Mesendoderm (in vitro differentiated cells): ENCODE measurements at regions not wholly inside any gene's neighbourhood (a gene's known extent, or its start where the extent isn't known, plus 50 kb on each side); places are given as distances from the start of the nearest gene placed in this dataset.
"Not testable (repeated sequence)": the region's sequence is repeated elsewhere in the genome, so short reads cannot be mapped to it uniquely, and the experiment has no call there.

Experiments used
- DNase-seq: peaks from one replicate; pipeline ENCODE4 v3.0.0; 2013
- H2AK5ac ChIP-seq: 2 replicates; pipeline ENCODE4 v1.6.1; 2013; ENCODE audit warnings: low read length, inconsistent platforms
- H2BK120ac ChIP-seq: 2 replicates; pipeline ENCODE4 v1.6.1; 2013; ENCODE audit warnings: low read depth, mild to moderate bottlenecking, low read length, moderate library complexity, mixed read lengths
- H2BK15ac ChIP-seq: replicated peaks from 2 replicates; pipeline ENCODE4 v1.6.1; 2013; ENCODE audit warnings: low read depth, mild to moderate bottlenecking, moderate library complexity
- H2BK5ac ChIP-seq: 2 replicates; pipeline ENCODE4 v1.6.1; 2013; ENCODE audit warnings: low read length, inconsistent platforms
- H3K18ac ChIP-seq: 2 replicates; pipeline ENCODE4 v1.6.1; 2013; ENCODE audit warnings: mild to moderate bottlenecking, low read length, mixed read lengths
- H3K23ac ChIP-seq: one replicate; pipeline ENCODE4 v1.6.1; 2013; ENCODE audit warnings: low read length
- H3K27ac ChIP-seq: 2 replicates; pipeline ENCODE4 v1.5.1; 2013; ENCODE audit warnings: low read depth, mild to moderate bottlenecking, inconsistent platforms, low read length, moderate library complexity
- H3K27me3 ChIP-seq: 2 replicates; pipeline ENCODE4 v1.6.1; 2013; ENCODE audit warnings: low read length, control low read depth, mild to moderate bottlenecking, inconsistent platforms; ENCODE audit not compliant: insufficient read depth, poor library complexity
- H3K36me3 ChIP-seq: 2 replicates; pipeline ENCODE4 v1.6.1; 2013; ENCODE audit warnings: low read length, inconsistent platforms; ENCODE audit not compliant: control insufficient read depth, insufficient read depth
- H3K4ac ChIP-seq: one replicate; pipeline ENCODE4 v1.6.1; 2013; ENCODE audit warnings: low read depth, mild to moderate bottlenecking, low read length, moderate library complexity
- H3K4me1 ChIP-seq: 2 replicates; pipeline ENCODE4 v1.6.1; 2013; ENCODE audit warnings: low read depth, low read length, inconsistent platforms; ENCODE audit not compliant: control insufficient read depth
- H3K4me2 ChIP-seq: 2 replicates; pipeline ENCODE4 v1.6.1; 2013; ENCODE audit warnings: low read length
- H3K4me3 ChIP-seq: 2 replicates; pipeline ENCODE4 v1.5.1; 2013; ENCODE audit warnings: mild to moderate bottlenecking, low read length
- H3K56ac ChIP-seq: one replicate; pipeline ENCODE4 v1.6.1; 2013; ENCODE audit warnings: low read length
- H3K79me1 ChIP-seq: 2 replicates; pipeline ENCODE4 v1.6.1; 2013; ENCODE audit warnings: low read length, inconsistent platforms
- H3K79me2 ChIP-seq: 2 replicates; pipeline ENCODE4 v1.6.1; 2013; ENCODE audit warnings: mild to moderate bottlenecking, low read length; ENCODE audit not compliant: control insufficient read depth, insufficient read depth
- H3K9ac ChIP-seq: 2 replicates; pipeline ENCODE4 v1.6.1; 2013; ENCODE audit warnings: low read length, inconsistent platforms
- H4K5ac ChIP-seq: one replicate; pipeline ENCODE4 v1.6.1; 2013; ENCODE audit warnings: low read length
- H4K8ac ChIP-seq: one replicate; pipeline ENCODE4 v1.6.1; 2013; ENCODE audit warnings: low read depth, mild to moderate bottlenecking, control low read depth, low read length, moderate library complexity
- WGBS: extraction: QIAGEN DNeasy Blood & Tissue Kit; methylation state at CpG from one replicate; pipeline ENCODE4 v1.1.7; 2013; ENCODE audit warnings: low lambda C conversion rate, missing lambda C conversion rate; ENCODE audit not compliant: insufficient coverage; ENCODE audit errors: extremely low coverage; 5-methylcytosine and 5-hydroxymethylcytosine counted together

DNA sequence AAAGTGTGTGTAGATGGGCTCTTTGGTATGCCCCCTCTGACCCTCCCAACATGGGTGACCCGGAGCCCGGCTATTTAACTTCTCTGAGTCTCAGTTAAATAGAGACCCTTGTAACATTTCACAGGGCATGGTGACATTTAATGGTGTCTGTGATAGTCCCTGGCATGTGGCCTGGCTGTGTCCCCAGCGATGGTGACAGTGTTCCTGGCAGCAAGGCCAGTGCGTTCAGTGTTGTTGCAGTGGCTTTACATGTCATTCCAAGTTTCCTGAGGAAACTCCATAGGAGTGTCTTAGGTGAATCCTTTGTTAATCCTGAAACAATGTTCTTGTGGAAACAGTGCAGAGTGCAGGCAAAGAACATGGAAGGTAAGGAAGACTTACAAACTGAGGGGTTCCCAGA, 137.0 kb downstream of the RAMP3 start:
- Histone ChIP-seq H3K4ac (no peak overlapping the region), H2BK5ac (no peak overlapping the region)
- no peak for DNase-seq

GRCh38 chr7:45295222-45295621, 137.6 kb downstream of the RAMP3 start:
- H3K79me2 ChIP-seq = no peaks in the 10 kb centered on the region

More for the DNA sequence above, 137.0 kb downstream of the RAMP3 start:
- H4K5ac ChIP-seq = no peak overlapping the region
- no peak overlapping the region for H3K18ac ChIP-seq
- H3K4me3 ChIP-seq = no peak overlapping the region
- no peak overlapping the region for H2AK5ac ChIP-seq
- H3K23ac ChIP-seq = no peak overlapping the region
- no peaks in the 10 kb centered on the region for H3K27me3 ChIP-seq
- no peaks in the 10 kb centered on the region for H3K79me2 ChIP-seq
- H4K8ac ChIP-seq = no peak overlapping the region
- no peak overlapping the region for H2BK15ac ChIP-seq
- no peaks in the 10 kb centered on the region for H3K4me1 ChIP-seq
- H2BK120ac ChIP-seq = no peak overlapping the region
- no peak overlapping the region for H3K27ac ChIP-seq
- H3K4me2 ChIP-seq = no peak overlapping the region
- H3K56ac ChIP-seq = no peak overlapping the region
- WGBS = no CpG with 5 or more reads among the region's 4 CpGs
- H3K36me3 ChIP-seq = no peaks in the 10 kb centered on the region
- H3K79me1 ChIP-seq = no peaks in the 10 kb centered on the region
- no peak overlapping the region for H3K9ac ChIP-seq

DNA sequence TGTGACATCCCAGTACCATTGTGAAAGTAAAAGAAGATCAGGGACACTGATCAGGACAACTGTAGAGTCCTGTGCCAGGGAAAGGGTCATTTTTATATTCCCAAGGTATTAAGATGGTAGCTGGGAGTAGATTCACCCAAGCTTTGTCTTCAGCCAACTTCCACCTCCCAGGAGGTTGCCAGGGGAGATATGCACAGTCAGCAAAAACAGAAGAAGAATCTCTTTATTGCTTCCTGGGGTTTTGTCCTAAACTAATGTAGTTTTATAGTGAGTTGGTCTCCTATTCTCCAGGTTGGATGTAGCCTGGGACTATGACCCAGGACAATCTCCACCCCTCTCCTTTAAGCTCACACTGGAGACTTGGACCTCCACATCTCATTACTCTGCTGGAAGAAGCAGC, 139.2 kb downstream of the RAMP3 start:
- H3K23ac ChIP-seq = no peak overlapping the region
- H3K18ac ChIP-seq = no peak overlapping the region
- H2BK5ac ChIP-seq = no peak overlapping the region
- no peaks in the 10 kb centered on the region for H3K36me3 ChIP-seq
- no peak overlapping the region for H3K56ac ChIP-seq
- H4K5ac ChIP-seq = no peak overlapping the region
- no peaks in the 10 kb centered on the region for H3K4me1 ChIP-seq
- H2BK15ac ChIP-seq = no peak overlapping the region
- no peak overlapping the region for H3K9ac ChIP-seq
- H3K27ac ChIP-seq = no peak overlapping the region
- no peaks in the 10 kb centered on the region for H3K79me2 ChIP-seq
- no peaks in the 10 kb centered on the region for H3K27me3 ChIP-seq
- DNase-seq = no peak
- no peak overlapping the region for H3K4me2 ChIP-seq
- no peak overlapping the region for H2BK120ac ChIP-seq
- H3K79me1 ChIP-seq = no peaks in the 10 kb centered on the region
- H3K4me3 ChIP-seq = no peak overlapping the region
- H3K4ac ChIP-seq = no peak overlapping the region
- H4K8ac ChIP-seq = no peak overlapping the region
- no peak overlapping the region for H2AK5ac ChIP-seq

More at GRCh38 chr7:45295222-45295621, 137.6 kb downstream of the RAMP3 start:
- H2BK15ac ChIP-seq = no peak overlapping the region
- no peak overlapping the region for H3K4ac ChIP-seq
- H2BK120ac ChIP-seq = no peak overlapping the region
- no peak overlapping the region for H2AK5ac ChIP-seq
- H3K18ac ChIP-seq = no peak overlapping the region
- no peak overlapping the region for H2BK5ac ChIP-seq
- H3K36me3 ChIP-seq = no peaks in the 10 kb centered on the region
- no peaks in the 10 kb centered on the region for H3K79me1 ChIP-seq
- H3K4me2 ChIP-seq = no peak overlapping the region
- no peak overlapping the region for H3K23ac ChIP-seq
- no peak for DNase-seq
- no peaks in the 10 kb centered on the region for H3K27me3 ChIP-seq
- no peak overlapping the region for H3K4me3 ChIP-seq
- no peak overlapping the region for H4K8ac ChIP-seq
- no peak overlapping the region for H3K27ac ChIP-seq
- no CpG with 5 or more reads among the region's 4 CpGs for WGBS
- H3K4me1 ChIP-seq = no peaks in the 10 kb centered on the region
- no peak overlapping the region for H3K56ac ChIP-seq
- no peak overlapping the region for H4K5ac ChIP-seq
- H3K9ac ChIP-seq = no peak overlapping the region

GRCh38 chr7:45306752-45307305, 149.2 kb downstream of the RAMP3 start:
- no peak overlapping the region for H2BK15ac ChIP-seq
- H3K4me3 ChIP-seq = no peak overlapping the region
- no peak overlapping the region for H4K8ac ChIP-seq
- no peaks in the 10 kb centered on the region for H3K79me1 ChIP-seq
- H2BK120ac ChIP-seq = no peak overlapping the region
- no peak overlapping the region for H3K9ac ChIP-seq
- no peak overlapping the region for H3K56ac ChIP-seq
- no peak overlapping the region for H3K23ac ChIP-seq
- H3K27me3 ChIP-seq = no peaks in the 10 kb centered on the region
- H3K27ac ChIP-seq = no peak overlapping the region
- H2BK5ac ChIP-seq = no peak overlapping the region
- H3K36me3 ChIP-seq = no peaks in the 10 kb centered on the region
- DNase-seq = no peak
- H3K4me1 ChIP-seq = no peaks in the 10 kb centered on the region
- no peak overlapping the region for H2AK5ac ChIP-seq
- no peaks in the 10 kb centered on the region for H3K79me2 ChIP-seq
- no peak overlapping the region for H3K4ac ChIP-seq
- H3K4me2 ChIP-seq = no peak overlapping the region
- H4K5ac ChIP-seq = no peak overlapping the region
- WGBS = no CpG with 5 or more reads among the region's 3 CpGs
- no peak overlapping the region for H3K18ac ChIP-seq

GRCh38 chr7:45311597-45311996, 154.0 kb downstream of the RAMP3 start:
- H3K18ac ChIP-seq = no peak overlapping the region
- H3K27ac ChIP-seq = no peak overlapping the region
- H3K4me1 ChIP-seq = no peaks in the 10 kb centered on the region
- WGBS = no CpG with 5 or more reads among the region's 5 CpGs
- no peak overlapping the region for H3K23ac ChIP-seq
- DNase-seq = no peak
- H2BK120ac ChIP-seq = no peak overlapping the region
- H3K9ac ChIP-seq = no peak overlapping the region
- no peaks in the 10 kb centered on the region for H3K36me3 ChIP-seq
- no peaks in the 10 kb centered on the region for H3K27me3 ChIP-seq
- no peak overlapping the region for H2BK15ac ChIP-seq
- no peak overlapping the region for H3K4ac ChIP-seq
- no peaks in the 10 kb centered on the region for H3K79me2 ChIP-seq
- no peak overlapping the region for H4K5ac ChIP-seq
- no peak overlapping the region for H4K8ac ChIP-seq
- H3K4me3 ChIP-seq = no peak overlapping the region
- H3K56ac ChIP-seq = no peak overlapping the region
- no peak overlapping the region for H2AK5ac ChIP-seq
- H3K4me2 ChIP-seq = no peak overlapping the region
- H3K79me1 ChIP-seq = no peaks in the 10 kb centered on the region
- no peak overlapping the region for H2BK5ac ChIP-seq

DNA sequence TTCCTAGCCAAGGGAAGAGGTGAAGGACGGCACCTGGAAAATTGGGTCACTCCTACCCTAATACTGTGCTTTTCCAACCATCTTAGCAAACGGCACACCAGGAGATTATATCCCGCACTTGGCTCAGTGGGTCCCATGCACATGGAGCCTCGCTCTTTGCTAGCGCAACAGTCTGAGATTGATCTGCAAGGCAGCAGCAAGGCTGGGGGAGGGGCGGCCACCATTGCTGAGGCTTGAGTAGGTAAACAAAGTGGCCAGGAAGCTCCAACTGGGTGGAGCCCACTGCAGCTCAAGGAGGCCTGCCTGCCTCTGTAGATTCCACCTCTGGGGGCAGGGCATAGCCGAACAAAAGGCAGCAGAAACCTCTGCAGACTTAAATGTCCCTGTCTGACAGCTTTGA, 157.9 kb downstream of the RAMP3 start:
- not testable (repeated sequence) for H3K36me3 ChIP-seq, H3K9ac ChIP-seq, H2BK120ac ChIP-seq, DNase-seq, H3K27me3 ChIP-seq, H3K79me1 ChIP-seq, H4K8ac ChIP-seq, H3K4me1 ChIP-seq, H3K56ac ChIP-seq, H3K79me2 ChIP-seq, H3K23ac ChIP-seq, H3K18ac ChIP-seq, H2AK5ac ChIP-seq, H4K5ac ChIP-seq, H3K4me2 ChIP-seq, H2BK5ac ChIP-seq, H2BK15ac ChIP-seq, H3K27ac ChIP-seq, H3K4ac ChIP-seq, H3K4me3 ChIP-seq
- no CpG with 5 or more reads among the region's 7 CpGs for WGBS
